CD14-positive monocyte (primary cell): ENCODE measurements at regions not wholly inside any gene's neighbourhood (a gene's known extent, or its start where the extent isn't known, plus 50 kb on each side); places are given as distances from the start of the nearest gene placed in this dataset.

Source experiments
- DNase-seq, 3 donors: peaks; one replicate each; pipeline ENCODE4 v3.0.0-alpha.2; 2011 to 2022
- H2AFZ ChIP-seq: 2 replicates; pipeline ENCODE4 v1.6.0; 2012; ENCODE audit warnings: mild to moderate bottlenecking, low read depth, low read length, inconsistent platforms; ENCODE audit not compliant: insufficient read depth, poor library complexity, severe bottlenecking
- H3K27ac ChIP-seq, 2 donors: 1 replicate in 1 of 2; 2 replicates in 1 of 2; pipeline ENCODE4 v1.5.1; 2012 to 2013; ENCODE audit warnings: low read length in 2 of 2, control low read depth in 1 of 2, inconsistent platforms in 1 of 2, low read depth in 1 of 2, mild to moderate bottlenecking in 1 of 2
- H3K27me3 ChIP-seq, 2 donors: one replicate each; pipeline versions ENCODE4 v1.6.0 to v1.6.1; 2011 to 2013; ENCODE audit warnings: low read length in 2 of 2; ENCODE audit not compliant: control insufficient read depth in 2 of 2, insufficient read depth in 2 of 2
- H3K36me3 ChIP-seq, 2 donors: replicated peaks in 1 of 2; 1 replicate in 1 of 2; 2 replicates in 1 of 2; pipeline versions ENCODE4 v1.5.1 to v1.6.1; 2012 to 2013; ENCODE audit warnings: low read length in 2 of 2, control low read depth in 1 of 2, inconsistent platforms in 1 of 2, mild to moderate bottlenecking in 1 of 2; ENCODE audit not compliant: insufficient read depth in 2 of 2, control insufficient read depth in 1 of 2
- H3K4me1 ChIP-seq, 2 donors: 1 replicate in 1 of 2; 2 replicates in 1 of 2; pipeline versions ENCODE4 v1.5.1 to v1.6.1; 2012 to 2013; ENCODE audit warnings: low read length in 2 of 2, control low read depth in 1 of 2, inconsistent platforms in 1 of 2, mild to moderate bottlenecking in 1 of 2, moderate library complexity in 1 of 2; ENCODE audit not compliant: insufficient read depth in 2 of 2, control insufficient read depth in 1 of 2
- H3K4me2 ChIP-seq: replicated peaks from 2 replicates; pipeline ENCODE3; 2012; ENCODE audit warnings: low read length, moderate library complexity, mild to moderate bottlenecking; ENCODE audit not compliant: poor library complexity, severe bottlenecking; ENCODE audit errors: extremely low read depth
- H3K4me3 ChIP-seq, 3 experiments: fragments of 200-600 bp in 1 of 3; sonication (generic) in 1 of 3; replicated peaks in 1 of 3; 1 replicate in 2 of 3; 2 replicates in 1 of 3; pipeline ENCODE4 v1.5.1; 2011 to 2013; ENCODE audit warnings: low read length in 3 of 3, mild to moderate bottlenecking in 3 of 3, control low read depth in 2 of 3, low read depth in 2 of 3, inconsistent platforms in 1 of 3, moderate library complexity in 1 of 3
- H3K79me2 ChIP-seq: 2 replicates; pipeline ENCODE4 v1.6.0; 2012; ENCODE audit warnings: mild to moderate bottlenecking, control low read depth, inconsistent platforms, low read length, moderate library complexity; ENCODE audit not compliant: insufficient read depth
- H3K9ac ChIP-seq: 2 replicates; pipeline ENCODE4 v1.6.0; 2017; ENCODE audit warnings: low read length, mild to moderate bottlenecking; ENCODE audit not compliant: insufficient read depth, poor library complexity, severe bottlenecking
- H3K9me3 ChIP-seq, 2 donors: replicated peaks in 1 of 2; 1 replicate in 1 of 2; 2 replicates in 1 of 2; pipeline versions ENCODE4 v1.5.1 to v1.6.1; 2012 to 2013; ENCODE audit warnings: low read length in 2 of 2, control low read depth in 1 of 2; ENCODE audit not compliant: control insufficient read depth in 1 of 2, insufficient read depth in 1 of 2
- H4K20me1 ChIP-seq: 2 replicates; pipeline ENCODE4 v1.6.0; 2012; ENCODE audit warnings: mild to moderate bottlenecking, low read length, control low read depth, moderate library complexity; ENCODE audit not compliant: insufficient read depth
- H3K27ac Mint-ChIP-seq, 7 donors: one replicate each; pipeline ENCODE4 v1.8.0; 2020; ENCODE audit warnings: mild to moderate bottlenecking in 7 of 7, mixed read lengths in 7 of 7, moderate library complexity in 6 of 7, inconsistent platforms in 2 of 7
- H3K27me3 Mint-ChIP-seq, 3 donors: one replicate each; pipeline ENCODE4 v1.8.0; 2021 to 2022; ENCODE audit warnings: low read depth in 3 of 3, mild to moderate bottlenecking in 3 of 3, mixed read lengths in 3 of 3, moderate library complexity in 3 of 3, inconsistent platforms in 1 of 3
- H3K36me3 Mint-ChIP-seq, 2 donors: one replicate each; pipeline ENCODE4 v1.8.0; 2020; ENCODE audit warnings: mixed read lengths in 2 of 2, inconsistent platforms in 1 of 2, mild to moderate bottlenecking in 1 of 2
- H3K4me1 Mint-ChIP-seq: one replicate; pipeline ENCODE4 v1.8.0; 2020; ENCODE audit warnings: mild to moderate bottlenecking, mixed read lengths
- H3K4me3 Mint-ChIP-seq, 2 donors: one replicate each; pipeline ENCODE4 v1.8.0; 2020; ENCODE audit warnings: mild to moderate bottlenecking in 2 of 2, mixed read lengths in 2 of 2, moderate library complexity in 1 of 2
- H3K9me3 Mint-ChIP-seq, 7 donors: one replicate each; pipeline ENCODE4 v1.8.0; 2020 to 2022; ENCODE audit warnings: mixed read lengths in 7 of 7, mild to moderate bottlenecking in 6 of 7, moderate library complexity in 6 of 7, inconsistent platforms in 2 of 7
- CTCF ChIP-seq: fragments of 200-600 bp; IDR thresholded peaks from one replicate; pipeline ENCODE4 v1.8.0; 2022; ENCODE audit warnings: antibody characterized with exemption, mild to moderate bottlenecking
- WGBS: methylation state at CpG from one replicate; pipeline ENCODE4 v1.1.5; 2013; ENCODE audit warnings: missing lambda C conversion rate; ENCODE audit not compliant: insufficient coverage; 5-methylcytosine and 5-hydroxymethylcytosine counted together
- intact Hi-C, 2 donors: fragments of 100-400 bp; cut with micrococcal nuclease; formaldehyde crosslinking; loops; one replicate each; pipeline versions ENCODE4 v1.15.0 to v1.15.1; 2023

GRCh38 chr7:16089801-16090200 is 331.5 kb downstream of the CRPPA start:
- no peak for DNase-seq
- no peak overlapping the region for H2AFZ ChIP-seq
- H3K4me2 ChIP-seq: no peak overlapping the region
- H3K4me1 ChIP-seq: no peaks in the 10 kb centered on the region
- H3K4me3 Mint-ChIP-seq: no peak overlapping the region
- no peak overlapping the region for H3K27ac ChIP-seq
- no peaks in the 10 kb centered on the region for H3K36me3 Mint-ChIP-seq
- peaks cover 3% of the 10 kb centered on the region for H3K4me1 Mint-ChIP-seq
- no peaks in the 10 kb centered on the region for H3K79me2 ChIP-seq
- no peak for TF ChIP-seq CTCF
- H3K27ac Mint-ChIP-seq: no peak overlapping the region
- no peak overlapping the region for H3K9ac ChIP-seq
- H3K9me3 Mint-ChIP-seq: no peaks in the 10 kb centered on the region
- no peaks in the 10 kb centered on the region for H3K36me3 ChIP-seq
- intact Hi-C loops: no loop called here
- H3K27me3 Mint-ChIP-seq: no peaks in the 10 kb centered on the region
- H3K9me3 ChIP-seq: no peaks in the 10 kb centered on the region
- no peaks in the 10 kb centered on the region for H4K20me1 ChIP-seq
- WGBS: 100% methylated on average over 1 of the region's 3 CpGs
- no peaks in the 10 kb centered on the region for H3K27me3 ChIP-seq
- no peak overlapping the region for H3K4me3 ChIP-seq

- Histone ChIP-seq H4K20me1 (no peaks in the 10 kb centered on the region), H2AFZ (no peak overlapping the region), H3K79me2 (no peaks in the 10 kb centered on the region), H3K9ac (no peak overlapping the region), H3K4me1 (no peaks in the 10 kb centered on the region), H3K27ac (no peak overlapping the region), H3K4me3 (no peak overlapping the region), H3K9me3 (no peaks in the 10 kb centered on the region), H3K36me3 (no peaks in the 10 kb centered on the region), H3K4me2 (no peak overlapping the region), H3K27me3 (no peaks in the 10 kb centered on the region)
- no CpG with 5 or more reads among the region's 19 CpGs for WGBS
- Mint-ChIP-seq H3K36me3 (no peaks in the 10 kb centered on the region), H3K27ac (no peak overlapping the region), H3K4me3 (no peak overlapping the region), H3K27me3 (no peaks in the 10 kb centered on the region), H3K9me3 (no peaks in the 10 kb centered on the region), H3K4me1 (peaks cover 3% of the 10 kb centered on the region)
- no peak for DNase-seq
- no peak for TF ChIP-seq CTCF
- intact Hi-C loops: no loop called here
These were observed 332.1 kb downstream of the CRPPA start for GRCh38 chr7:16089191-16089590.
